Subcutaneous abdominal adipose tissue (tissue), 5 donors: ENCODE measurements at regions not wholly inside any gene's neighbourhood (a gene's known extent, or its start where the extent isn't known, plus 50 kb on each side); places are given as distances from the start of the nearest gene placed in this dataset.

Experiments used
- H3K27ac ChIP-seq: one replicate; pipeline ENCODE4 v1.7.0; 2013; ENCODE audit warnings: low read depth, mild to moderate bottlenecking, inconsistent platforms, low read length, moderate library complexity
- H3K27me3 ChIP-seq, 5 donors: one replicate each; pipeline ENCODE4 v1.7.0; 2013; ENCODE audit warnings: low read length in 5 of 5, inconsistent platforms in 1 of 5; ENCODE audit not compliant: control insufficient read depth in 5 of 5, insufficient read depth in 4 of 5
- H3K36me3 ChIP-seq, 5 donors: one replicate each; pipeline ENCODE4 v1.7.0; 2013; ENCODE audit warnings: low read length in 5 of 5; ENCODE audit not compliant: control insufficient read depth in 5 of 5, insufficient read depth in 5 of 5
- H3K4me1 ChIP-seq, 5 donors: one replicate each; pipeline ENCODE4 v1.7.0; 2013; ENCODE audit warnings: low read length in 5 of 5, mild to moderate bottlenecking in 3 of 5, moderate library complexity in 1 of 5; ENCODE audit not compliant: control insufficient read depth in 5 of 5, insufficient read depth in 5 of 5
- H3K4me3 ChIP-seq, 5 donors: one replicate each; pipeline ENCODE4 v1.7.0; 2013; ENCODE audit warnings: low read length in 5 of 5, low read depth in 1 of 5
- H3K9ac ChIP-seq, 5 donors: one replicate each; pipeline ENCODE4 v1.7.0; 2013; ENCODE audit warnings: low read length in 5 of 5, mild to moderate bottlenecking in 4 of 5, moderate library complexity in 3 of 5
- H3K9me3 ChIP-seq, 5 donors: one replicate each; pipeline ENCODE4 v1.7.0; 2013; ENCODE audit warnings: low read length in 5 of 5; ENCODE audit not compliant: control insufficient read depth in 5 of 5
- donor health status: healthy.
- donor health status: healthy.
- donor health status: healthy.
- donor health status: healthy.
- donor health status: healthy.

- no peak overlapping the region for H3K27ac ChIP-seq
- H3K27me3 ChIP-seq = peaks cover 0 to 3% (median 0%) of the 10 kb centered on the region in 5 donors
- H3K9me3 ChIP-seq = no peaks in the 10 kb centered on the region
- H3K4me3 ChIP-seq = no peak overlapping the region
- no peak overlapping the region for H3K9ac ChIP-seq
- no peaks in the 10 kb centered on the region for H3K4me1 ChIP-seq
- H3K36me3 ChIP-seq = no peaks in the 10 kb centered on the region
Measured at GRCh38 chr17:56648321-56648720, 54.8 kb downstream of the NOG start.

DNA sequence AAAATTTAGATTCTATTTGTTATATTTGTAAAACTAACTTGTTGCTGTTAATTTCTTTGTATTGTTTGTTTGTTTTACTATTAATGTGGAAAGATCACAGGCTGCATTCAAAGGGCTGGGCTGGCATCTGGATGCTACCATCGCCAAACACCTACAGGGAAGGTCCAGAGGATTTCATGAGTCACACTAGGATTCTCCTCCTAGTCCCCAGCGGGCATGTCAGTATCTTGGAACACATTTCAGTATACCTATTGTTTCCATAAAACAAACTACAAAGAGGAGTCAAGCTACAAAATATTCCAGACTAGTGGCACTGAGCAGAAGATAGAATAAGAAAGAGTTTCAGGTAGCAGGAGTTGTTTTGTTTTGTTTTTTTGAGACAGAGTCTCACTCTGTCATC lies 55.3 kb downstream of the NOG start:
- H3K27ac ChIP-seq = no peak overlapping the region
- H3K9me3 ChIP-seq = no peaks in the 10 kb centered on the region
- peaks cover 0 to 3% (median 0%) of the 10 kb centered on the region in 5 donors for H3K27me3 ChIP-seq
- no peak overlapping the region for H3K9ac ChIP-seq
- no peak overlapping the region for H3K4me3 ChIP-seq
- no peaks in the 10 kb centered on the region for H3K36me3 ChIP-seq
- H3K4me1 ChIP-seq = peaks cover 0 to 5% (median 2%) of the 10 kb centered on the region in 5 donors

DNA sequence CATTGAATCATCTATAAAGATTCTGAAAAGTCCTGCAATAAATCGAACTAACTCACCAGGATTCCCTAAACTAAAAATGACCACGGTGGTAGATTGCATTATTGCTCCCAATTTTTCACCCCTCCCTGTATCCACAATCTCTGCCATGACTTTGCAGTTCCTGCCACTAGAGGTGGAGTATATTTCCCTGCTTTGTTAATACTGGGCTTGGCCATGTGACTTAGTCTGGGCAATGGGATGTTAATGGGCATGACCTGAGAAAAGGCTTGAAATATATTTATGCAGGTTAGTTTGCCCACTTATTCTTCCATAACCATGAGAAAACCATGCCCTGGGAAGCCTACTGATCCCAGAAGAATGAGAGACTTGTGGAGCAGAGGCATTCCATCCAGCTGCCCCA lies 59.1 kb downstream of the NOG start:
- no peak overlapping the region for H3K4me3 ChIP-seq
- no peak overlapping the region for H3K27ac ChIP-seq
- no peak overlapping the region for H3K9ac ChIP-seq

DNA sequence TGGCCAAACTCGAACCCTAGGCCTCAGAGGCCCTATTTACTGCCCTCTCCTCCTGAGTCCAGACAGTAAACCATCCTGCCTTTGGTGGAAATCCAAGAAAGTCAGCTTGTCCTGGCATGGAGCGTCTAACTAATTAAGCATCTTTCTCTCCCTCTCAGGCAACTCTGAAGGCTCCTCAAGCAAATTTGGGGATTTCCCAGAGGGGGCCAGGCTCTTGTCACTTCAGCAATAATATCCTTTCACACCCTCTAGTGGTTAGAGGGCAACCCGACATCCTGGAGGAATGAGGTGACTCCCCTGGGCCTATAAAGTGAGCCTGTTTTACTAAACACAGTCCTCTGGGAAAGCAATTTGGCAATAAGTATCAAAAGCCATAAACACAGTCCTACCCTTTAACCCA lies 60.4 kb downstream of the NOG start:
- no peak overlapping the region for H3K9ac ChIP-seq
- peaks cover 0 to 3% (median 0%) of the 10 kb centered on the region in 5 donors for H3K27me3 ChIP-seq
- peaks cover 5 to 8% (median 5%) of the 10 kb centered on the region in 5 donors for H3K9me3 ChIP-seq
- peaks cover 0 to 6% (median 4%) of the 10 kb centered on the region in 5 donors for H3K4me1 ChIP-seq
- H3K27ac ChIP-seq = no peak overlapping the region
- no peak overlapping the region for H3K4me3 ChIP-seq
- H3K36me3 ChIP-seq = no peaks in the 10 kb centered on the region

More for the DNA sequence above, 59.1 kb downstream of the NOG start:
- Histone ChIP-seq H3K36me3 (no peaks in the 10 kb centered on the region), H3K4me1 (peaks cover 0 to 6% (median 4%) of the 10 kb centered on the region in 5 donors), H3K27me3 (peaks cover 0 to 3% (median 0%) of the 10 kb centered on the region in 5 donors), H3K9me3 (peaks cover 5 to 8% (median 5%) of the 10 kb centered on the region in 5 donors)

DNA sequence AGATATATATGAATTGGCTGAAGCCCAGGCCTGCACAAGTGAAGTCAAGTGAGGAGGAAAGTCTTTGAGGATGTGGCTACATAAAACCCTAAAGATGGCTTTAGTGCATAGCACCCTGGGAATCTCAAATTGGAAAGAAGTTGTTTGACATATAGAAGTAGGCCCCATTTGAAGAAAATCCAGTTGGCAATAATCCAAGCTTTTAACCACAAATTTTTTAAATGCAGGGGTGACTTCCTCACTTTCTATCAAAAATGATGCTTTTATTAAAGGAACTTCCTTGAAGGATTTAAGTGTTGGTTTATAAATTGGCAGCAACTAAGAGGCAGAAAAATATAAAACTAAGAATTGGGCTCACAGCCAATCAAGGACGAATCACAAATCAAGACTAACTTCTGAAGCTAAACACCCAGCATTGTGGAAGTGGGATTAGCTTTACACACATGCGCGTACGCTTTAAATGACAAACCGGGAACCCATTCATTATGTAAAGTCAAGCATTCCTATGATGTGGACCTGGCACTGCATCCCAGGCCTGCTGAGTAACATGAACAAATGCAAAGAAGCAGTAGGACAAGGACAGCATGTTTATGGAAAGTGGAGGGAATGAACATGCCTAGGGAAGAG lies 63.3 kb downstream of the NOG start:
- Histone ChIP-seq H3K27me3 (no peaks in the 10 kb centered on the region), H3K9me3 (peaks cover 5 to 8% (median 5%) of the 10 kb centered on the region in 5 donors), H3K4me1 (peaks cover 0 to 6% (median 4%) of the 10 kb centered on the region in 5 donors), H3K9ac (no peak overlapping the region), H3K4me3 (no peak overlapping the region), H3K36me3 (no peaks in the 10 kb centered on the region), H3K27ac (no peak overlapping the region)

- Histone ChIP-seq H3K4me3 (no peak overlapping the region), H3K27ac (no peak overlapping the region), H3K36me3 (no peaks in the 10 kb centered on the region)
Measured at GRCh38 chr17:56658648-56659047, 65.1 kb downstream of the NOG start.

DNA sequence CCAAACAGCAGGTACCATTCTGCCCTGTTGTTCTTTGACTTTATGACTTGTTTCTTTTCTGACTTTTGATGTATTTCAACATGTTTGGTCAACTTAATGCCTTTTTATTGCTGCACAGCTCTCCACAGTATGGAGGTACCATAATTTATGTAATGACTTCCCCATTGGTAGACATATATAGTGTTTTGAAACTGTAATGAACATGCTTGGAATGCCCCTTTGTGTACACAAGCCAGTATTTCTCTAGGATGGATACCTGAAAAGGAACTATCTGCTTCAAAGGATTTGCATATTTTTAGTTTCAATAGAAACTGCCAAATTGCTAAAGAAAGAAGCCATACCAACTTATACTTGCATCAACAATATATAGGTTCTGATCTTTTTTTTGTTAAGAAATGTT lies 66.1 kb downstream of the NOG start:
- Histone ChIP-seq H3K9ac (no peak overlapping the region), H3K9me3 (peaks cover 5 to 8% (median 5%) of the 10 kb centered on the region in 5 donors), H3K27me3 (peaks cover 0 to 7% (median 5%) of the 10 kb centered on the region in 5 donors), H3K27ac (no peak overlapping the region), H3K36me3 (no peaks in the 10 kb centered on the region), H3K4me3 (no peak overlapping the region), H3K4me1 (no peaks in the 10 kb centered on the region)

More at GRCh38 chr17:56658648-56659047, 65.1 kb downstream of the NOG start:
- Histone ChIP-seq H3K9ac (no peak overlapping the region), H3K27me3 (peaks cover 0 to 5% (median 0%) of the 10 kb centered on the region in 5 donors), H3K4me1 (peaks cover 0 to 5% (median 3%) of the 10 kb centered on the region in 5 donors), H3K9me3 (peaks cover 5 to 8% (median 5%) of the 10 kb centered on the region in 5 donors)

GRCh38 chr17:56661906-56662305 lies 68.4 kb downstream of the NOG start:
- H3K4me3 ChIP-seq = no peak overlapping the region
- H3K9me3 ChIP-seq = no peaks in the 10 kb centered on the region
- H3K4me1 ChIP-seq = no peaks in the 10 kb centered on the region
- no peaks in the 10 kb centered on the region for H3K36me3 ChIP-seq
- H3K9ac ChIP-seq = no peak overlapping the region
- H3K27ac ChIP-seq = no peak overlapping the region
- peaks cover 6 to 15% (median 11%) of the 10 kb centered on the region in 5 donors for H3K27me3 ChIP-seq

- Histone ChIP-seq H3K27ac (no peak overlapping the region), H3K36me3 (no peaks in the 10 kb centered on the region), H3K27me3 (peaks cover 6 to 15% (median 11%) of the 10 kb centered on the region in 5 donors), H3K4me1 (no peaks in the 10 kb centered on the region), H3K4me3 (no peak overlapping the region), H3K9me3 (no peaks in the 10 kb centered on the region), H3K9ac (no peak overlapping the region)
Measured at GRCh38 chr17:56665864-56666263, 72.4 kb downstream of the NOG start.

GRCh38 chr17:56667925-56668458 lies 74.5 kb downstream of the NOG start:
- no peaks in the 10 kb centered on the region for H3K4me1 ChIP-seq
- no peak overlapping the region for H3K4me3 ChIP-seq
- H3K9ac ChIP-seq = no peak overlapping the region
- H3K27ac ChIP-seq = no peak overlapping the region
- no peaks in the 10 kb centered on the region for H3K9me3 ChIP-seq
- peaks cover 10 to 16% (median 11%) of the 10 kb centered on the region in 5 donors for H3K27me3 ChIP-seq
- no peaks in the 10 kb centered on the region for H3K36me3 ChIP-seq
